H1 (cell line): ENCODE measurements at regions not wholly inside any gene's neighbourhood (a gene's known extent, or its start where the extent isn't known, plus 50 kb on each side); places are given as distances from the start of the nearest gene placed in this dataset.

Experiments
- CTCF ChIA-PET: fragments of 300-600 bp; sonication (Branson Sonifier 250); formaldehyde crosslinking; loops from one replicate; lab custom pipeline; 2021; ENCODE audit not compliant: partially characterized antibody; lab: Charles Lee
- POLR2A ChIA-PET: fragments of 300-600 bp; sonication (Branson Sonifier 250); formaldehyde crosslinking; loops from one replicate; lab custom pipeline; 2021; ENCODE audit warnings: inconsistent platforms; ENCODE audit not compliant: partially characterized antibody; lab: Charles Lee
- DNase-seq, 2 experiments: peaks; one replicate each; pipeline versions ENCODE4 v3.0.0 to v3.0.0-alpha.2; 2010 to 2022; ENCODE audit warnings: low spot score in 2 of 2, low read depth in 1 of 2, mixed read lengths in 1 of 2
- FAIRE-seq: peaks from 2 replicates; lab custom pipeline; 2011; peaks lifted over from hg19 to GRCh38; lab: Jason Lieb, UNC
- H2AFZ ChIP-seq: 2 replicates; pipeline ENCODE4 v1.8.1; 2012; ENCODE audit warnings: low read length, inconsistent platforms
- H2AK5ac ChIP-seq: 2 replicates; pipeline ENCODE4 v1.6.1; 2013; ENCODE audit warnings: low read depth, low read length
- H2BK120ac ChIP-seq: replicated peaks from 2 replicates; pipeline ENCODE3; 2013; ENCODE audit warnings: low read depth, low read length, inconsistent platforms
- H2BK12ac ChIP-seq: 2 replicates; pipeline ENCODE4 v1.6.1; 2013; ENCODE audit warnings: low read depth, low read length
- H2BK15ac ChIP-seq: 2 replicates; pipeline ENCODE4 v1.6.1; 2013; ENCODE audit warnings: low read length
- H2BK20ac ChIP-seq: 2 replicates; pipeline ENCODE4 v1.6.1; 2013; ENCODE audit warnings: low read length
- H2BK5ac ChIP-seq: 2 replicates; pipeline ENCODE4 v1.6.1; 2013; ENCODE audit warnings: low read depth, low read length
- H3K14ac ChIP-seq: 2 replicates; pipeline ENCODE4 v1.6.1; 2013; ENCODE audit warnings: inconsistent platforms; ENCODE audit not compliant: insufficient read length
- H3K18ac ChIP-seq: 2 replicates; pipeline ENCODE4 v1.6.1; 2013; ENCODE audit warnings: low read length; ENCODE audit errors: extremely low read depth
- H3K23ac ChIP-seq: 2 replicates; pipeline ENCODE4 v1.6.1; 2013; ENCODE audit warnings: inconsistent platforms; ENCODE audit not compliant: insufficient read length
- H3K23me2 ChIP-seq: 2 replicates; pipeline ENCODE4 v1.6.1; 2013; ENCODE audit warnings: low read depth, low read length
- H3K27ac ChIP-seq: 2 replicates; pipeline ENCODE4 v1.6.1; 2011; ENCODE audit warnings: low read depth, low read length, inconsistent platforms
- H3K27me3 ChIP-seq, 4 experiments: replicated peaks in 1 of 4; 1 replicate in 1 of 4; 2 replicates in 3 of 4; pipeline versions ENCODE4 v1.6.1 to v1.8.1; 2011 to 2013; ENCODE audit warnings: low read length in 3 of 4, mild to moderate bottlenecking in 3 of 4, inconsistent platforms in 2 of 4, mixed read lengths in 2 of 4, moderate library complexity in 1 of 4; ENCODE audit not compliant: control insufficient read depth in 3 of 4, insufficient read depth in 3 of 4; ENCODE audit errors: extremely low read depth in 1 of 4
- H3K36me3 ChIP-seq, 4 experiments: 2 replicates each; pipeline versions ENCODE4 v1.6.1 to v1.8.1; 2011 to 2013; ENCODE audit warnings: mild to moderate bottlenecking in 4 of 4, low read length in 3 of 4, moderate library complexity in 2 of 4, control low read depth in 1 of 4, inconsistent platforms in 1 of 4; ENCODE audit not compliant: insufficient read depth in 4 of 4, control insufficient read depth in 2 of 4
- H3K4ac ChIP-seq: replicated peaks from 2 replicates; pipeline ENCODE3; 2013; ENCODE audit warnings: low read length, low read depth, mixed read lengths, inconsistent platforms; ENCODE audit not compliant: insufficient read length
- H3K4me1 ChIP-seq, 4 experiments: replicated peaks in 1 of 4; 1 replicate in 1 of 4; 2 replicates in 3 of 4; pipeline versions ENCODE4 v1.6.1 to v1.8.1; 2011 to 2013; ENCODE audit warnings: low read length in 3 of 4, inconsistent platforms in 2 of 4, mixed read lengths in 1 of 4; ENCODE audit not compliant: insufficient read depth in 4 of 4, control insufficient read depth in 3 of 4
- H3K4me2 ChIP-seq, 2 experiments: 2 replicates each; pipeline versions ENCODE4 v1.6.1 to v1.8.1; 2011 to 2013; ENCODE audit warnings: low read depth in 2 of 2, low read length in 2 of 2, control low read depth in 1 of 2, inconsistent platforms in 1 of 2, mild to moderate bottlenecking in 1 of 2; ENCODE audit not compliant: insufficient read depth in 1 of 2
- H3K4me3 ChIP-seq, 4 experiments: fragments of 200-600, 300-600 bp in 1 of 4; sonication (generic), shearing (Covaris generic), sonication (Bioruptor Twin) in 1 of 4; 2 replicates each; pipeline versions ENCODE4 v1.5.1 to v1.8.1; 2011 to 2016; ENCODE audit warnings: low read length in 4 of 4, low read depth in 3 of 4, control low read depth in 2 of 4, inconsistent platforms in 2 of 4, mild to moderate bottlenecking in 2 of 4, mixed read lengths in 1 of 4, moderate library complexity in 1 of 4; ENCODE audit not compliant: insufficient read depth in 2 of 4; ENCODE audit errors: extremely low read depth in 1 of 4
- H3K56ac ChIP-seq: replicated peaks from 2 replicates; pipeline ENCODE3; 2013; ENCODE audit warnings: low read depth, mild to moderate bottlenecking, mixed read lengths, low read length, inconsistent platforms; ENCODE audit not compliant: insufficient read length
- H3K79me1 ChIP-seq: 2 replicates; pipeline ENCODE4 v1.6.1; 2013; ENCODE audit warnings: low read depth, low read length, control low read depth
- H3K79me2 ChIP-seq, 2 experiments: 2 replicates each; pipeline versions ENCODE4 v1.6.1 to v1.8.1; 2012 to 2013; ENCODE audit warnings: low read length in 2 of 2, mild to moderate bottlenecking in 2 of 2, inconsistent platforms in 1 of 2; ENCODE audit not compliant: insufficient read depth in 2 of 2, control insufficient read depth in 1 of 2
- H3K9ac ChIP-seq, 4 experiments: replicated peaks in 1 of 4; 1 replicate in 1 of 4; 2 replicates in 3 of 4; pipeline versions ENCODE4 v1.6.1 to v1.8.1; 2011 to 2013; ENCODE audit warnings: low read depth in 3 of 4, low read length in 3 of 4, control low read depth in 2 of 4, mild to moderate bottlenecking in 2 of 4, moderate library complexity in 2 of 4, inconsistent platforms in 1 of 4; ENCODE audit errors: extremely low read depth in 1 of 4
- H3K9me3 ChIP-seq, 2 experiments: 2 replicates each; pipeline versions ENCODE4 v1.6.1 to v1.8.1; 2012 to 2013; ENCODE audit warnings: mild to moderate bottlenecking in 2 of 2, moderate library complexity in 2 of 2, control low read depth in 1 of 2, inconsistent platforms in 1 of 2, low read depth in 1 of 2, low read length in 1 of 2, mixed read lengths in 1 of 2; ENCODE audit not compliant: insufficient read depth in 2 of 2
- H4K20me1 ChIP-seq, 2 experiments: replicated peaks in 1 of 2; 2 replicates each; pipeline versions ENCODE3 to v1.8.1; 2011 to 2013; ENCODE audit warnings: inconsistent platforms in 2 of 2, low read length in 2 of 2, mild to moderate bottlenecking in 1 of 2; ENCODE audit not compliant: insufficient read depth in 2 of 2, control insufficient read depth in 1 of 2
- H4K5ac ChIP-seq: 2 replicates; pipeline ENCODE4 v1.6.1; 2013; ENCODE audit warnings: low read length, low read depth, mixed read lengths, inconsistent platforms; ENCODE audit not compliant: insufficient read length
- H4K8ac ChIP-seq: 2 replicates; pipeline ENCODE4 v1.8.0; 2013; ENCODE audit warnings: mild to moderate bottlenecking, moderate library complexity, low read length, inconsistent platforms; ENCODE audit not compliant: insufficient read depth; ENCODE audit errors: extremely low read depth
- H4K91ac ChIP-seq: replicated peaks from 2 replicates; pipeline ENCODE3; 2013; ENCODE audit warnings: low read length, mixed read lengths, inconsistent platforms; ENCODE audit not compliant: insufficient read length
- CTBP2 ChIP-seq: IDR thresholded peaks from 2 replicates; pipeline ENCODE4 v1.7.0; 2011; ENCODE audit warnings: borderline replicate concordance, mild to moderate bottlenecking, moderate library complexity, mixed read lengths, low read length; ENCODE audit not compliant: insufficient read depth, insufficient read length
- HDAC2 ChIP-seq, 2 experiments: fragments of 300-600 bp in 1 of 2; sonication (generic) in 1 of 2; IDR thresholded peaks; 2 replicates each; pipeline ENCODE4 v1.6.1; 2011 to 2012; ENCODE audit warnings: low read depth in 2 of 2, low read length in 2 of 2, mild to moderate bottlenecking in 2 of 2, moderate library complexity in 2 of 2, borderline replicate concordance in 1 of 2, inconsistent platforms in 1 of 2
- JUND ChIP-seq: IDR thresholded peaks from 2 replicates; pipeline ENCODE4 v1.6.1; 2011; ENCODE audit warnings: mild to moderate bottlenecking, improper control_type of control experiment, low read length
- MAX ChIP-seq: IDR thresholded peaks from 2 replicates; pipeline ENCODE4 v1.6.1; 2012; ENCODE audit warnings: inconsistent platforms
- NRF1 ChIP-seq: IDR thresholded peaks from 2 replicates; pipeline ENCODE4 v1.6.1; 2011; ENCODE audit warnings: mild to moderate bottlenecking, low read depth, low read length, improper control_type of control experiment
- RBBP5 ChIP-seq: IDR thresholded peaks from 2 replicates; pipeline ENCODE4 v1.7.1; 2012; ENCODE audit warnings: low read depth, mild to moderate bottlenecking, inconsistent platforms, low read length, moderate library complexity, borderline replicate concordance
- SP4 ChIP-seq: IDR thresholded peaks from 2 replicates; pipeline ENCODE4 v1.6.1; 2012; ENCODE audit warnings: low read length, inconsistent platforms
- TAF1 ChIP-seq: IDR thresholded peaks from 2 replicates; pipeline ENCODE4 v1.6.1; 2011; ENCODE audit warnings: mild to moderate bottlenecking, low read depth, low read length
- TEAD4 ChIP-seq: IDR thresholded peaks from 2 replicates; pipeline ENCODE4 v1.6.1; 2012; ENCODE audit warnings: low read depth, low read length, inconsistent platforms, mixed read lengths
- WGBS, 2 experiments: shearing (Covaris generic) in 1 of 2; methylation state at CpG; one replicate each; pipeline versions ENCODE4 v1.1.6 to v1.1.7; 2013 to 2015; ENCODE audit warnings: low lambda C conversion rate in 2 of 2, mixed read lengths in 2 of 2, inconsistent platforms in 1 of 2, low coverage in 1 of 2, missing lambda C conversion rate in 1 of 2; ENCODE audit not compliant: insufficient replicate concordance in 2 of 2, insufficient coverage in 1 of 2, insufficient read length in 1 of 2; ENCODE audit errors: extremely low coverage in 1 of 2, missing lambda C conversion rate in 1 of 2; 5-methylcytosine and 5-hydroxymethylcytosine counted together
- TF ChIP-seq, protein P1 (sequence below), 3 experiments: IDR thresholded peaks; 1 replicate in 2 of 3; 2 replicates in 1 of 3; pipeline versions ENCODE4 v1.5.1 to v1.6.1; 2011; ENCODE audit warnings: low read length in 3 of 3, mild to moderate bottlenecking in 3 of 3, inconsistent platforms in 2 of 3, low read depth in 1 of 3, moderate library complexity in 1 of 3; ENCODE audit not compliant: insufficient read depth in 1 of 3; ENCODE audit errors: control extremely low read depth in 1 of 3

DNA sequence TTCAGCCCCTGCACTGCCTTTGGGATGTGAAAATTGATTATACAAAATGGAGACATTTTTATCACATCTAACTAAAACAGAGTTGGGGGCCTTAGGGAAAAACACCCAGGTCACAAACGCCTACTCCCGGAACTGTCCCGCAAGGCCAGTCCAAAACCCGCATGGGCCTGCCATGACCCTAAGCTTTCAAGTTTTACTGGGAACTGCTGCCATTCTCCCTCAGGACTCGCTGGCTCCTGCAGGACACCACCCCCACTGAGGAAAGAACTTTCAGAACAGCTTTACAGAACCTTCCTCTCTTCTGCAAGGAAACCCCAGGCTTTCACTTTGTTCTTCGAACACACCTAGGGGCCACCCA lies 320.4 kb upstream of the HS6ST1 start:
- Histone ChIP-seq H2BK15ac (no peak overlapping the region), H3K27me3 (peaks cover 0 to 2% (median 0%) of the 10 kb centered on the region in 4 experiments; a peak in 2 of 7 replicates), H3K79me2 (no peaks in the 10 kb centered on the region), H3K9ac (peak overlapping the region in 3 of 4 experiments; percentile 24 to 61 (median 43); a peak in 5 of 7 replicates), H4K20me1 (no peaks in the 10 kb centered on the region), H2AK5ac (peak overlapping the region; percentile 70), H3K9me3 (no peaks in the 10 kb centered on the region), H3K23ac (no peak overlapping the region), H3K23me2 (no peaks in the 10 kb centered on the region), H3K36me3 (no peaks in the 10 kb centered on the region), H2BK20ac (peak overlapping the region; percentile 100; the same call in 1 of the 2 replicates), H3K79me1 (no peaks in the 10 kb centered on the region), H3K56ac (peak overlapping the region; percentile 73), H4K8ac (peak overlapping the region; percentile 88; the same call in 1 of the 2 replicates), H3K4me1 (peaks cover 23 to 41% (median 30%) of the 10 kb centered on the region in 4 experiments), H4K5ac (peak overlapping the region; percentile 65), H4K91ac (peak overlapping the region; percentile 94), H2BK120ac (peak overlapping the region; percentile 88), H3K4ac (peak overlapping the region; percentile 69), H3K4me2 (peak overlapping the region; percentile 32 to 44; a peak in 3 of 4 replicates), H3K14ac (no peak overlapping the region), H2BK5ac (peak overlapping the region; percentile 100), H2AFZ (no peak overlapping the region), H3K27ac (peak overlapping the region; percentile 91), H3K4me3 (peak overlapping the region in 1 of 4 experiments; percentile 16; a peak in 1 of 8 replicates), H2BK12ac (peak overlapping the region; percentile 100), H3K18ac (peak overlapping the region; percentile 93)
- POLR2A ChIA-PET: interaction anchor here (0.6 to 1.6 kb wide), 10 partner anchors 8 to 277 kb away, joined by 3 to 4 read pairs (median 4); no protein-coding TSS in a partner anchor
- DNase-seq (no peak), FAIRE-seq (peak; percentile 62)
- 20% methylated on average over 6 of the region's 6 CpGs; no CpG with 5 or more reads in 1 of the 2 experiments for WGBS, 2 experiments
- CTCF ChIA-PET: interaction anchor here (0.8 to 2.4 kb wide), 4 partner anchors 36 to 333 kb away, joined by 3 to 7 read pairs (median 4); no protein-coding TSS in a partner anchor
- TF ChIP-seq CTBP2 (no peak), RBBP5 (peak; percentile 93; the same call in 1 of the 2 replicates), SP4 (0 out of 2 replicates have a peak, but pooled peaks have one; percentile 55), TEAD4 (no peak), TAF1 (0 out of 2 replicates have a peak, but pooled peaks have one; percentile 7), NRF1 (no peak), MAX (no peak), HDAC2 (IDR thresholded peaks at IDR 0.05; ENCODE audit: borderline replicate concordance in 1 of 2, low read depth in 2 of 2, low read length in 2 of 2) (no peak), JUND (no peak)
- TF ChIP-seq, protein P1, sequence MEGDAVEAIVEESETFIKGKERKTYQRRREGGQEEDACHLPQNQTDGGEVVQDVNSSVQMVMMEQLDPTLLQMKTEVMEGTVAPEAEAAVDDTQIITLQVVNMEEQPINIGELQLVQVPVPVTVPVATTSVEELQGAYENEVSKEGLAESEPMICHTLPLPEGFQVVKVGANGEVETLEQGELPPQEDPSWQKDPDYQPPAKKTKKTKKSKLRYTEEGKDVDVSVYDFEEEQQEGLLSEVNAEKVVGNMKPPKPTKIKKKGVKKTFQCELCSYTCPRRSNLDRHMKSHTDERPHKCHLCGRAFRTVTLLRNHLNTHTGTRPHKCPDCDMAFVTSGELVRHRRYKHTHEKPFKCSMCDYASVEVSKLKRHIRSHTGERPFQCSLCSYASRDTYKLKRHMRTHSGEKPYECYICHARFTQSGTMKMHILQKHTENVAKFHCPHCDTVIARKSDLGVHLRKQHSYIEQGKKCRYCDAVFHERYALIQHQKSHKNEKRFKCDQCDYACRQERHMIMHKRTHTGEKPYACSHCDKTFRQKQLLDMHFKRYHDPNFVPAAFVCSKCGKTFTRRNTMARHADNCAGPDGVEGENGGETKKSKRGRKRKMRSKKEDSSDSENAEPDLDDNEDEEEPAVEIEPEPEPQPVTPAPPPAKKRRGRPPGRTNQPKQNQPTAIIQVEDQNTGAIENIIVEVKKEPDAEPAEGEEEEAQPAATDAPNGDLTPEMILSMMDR (IDR thresholded peaks at IDR 0.05; ENCODE audit: control extremely low read depth in 1 of 3, insufficient read depth in 1 of 3, low read depth in 1 of 3, low read length in 3 of 3): no peak
